ENCODE measurements at regions not wholly inside any gene's neighbourhood (a gene's known extent, or its start where the extent isn't known, plus 50 kb on each side); places are given as distances from the start of the nearest gene placed in this dataset.
"Not testable (repeated sequence)": the region's sequence is repeated elsewhere in the genome, so short reads cannot be mapped to it uniquely, and the experiment has no call there.

- DNase-seq = not testable (repeated sequence)
Observed at GRCh38 chr4:111444836-111445235, 700.4 kb upstream of the FAM241A start.

DNA sequence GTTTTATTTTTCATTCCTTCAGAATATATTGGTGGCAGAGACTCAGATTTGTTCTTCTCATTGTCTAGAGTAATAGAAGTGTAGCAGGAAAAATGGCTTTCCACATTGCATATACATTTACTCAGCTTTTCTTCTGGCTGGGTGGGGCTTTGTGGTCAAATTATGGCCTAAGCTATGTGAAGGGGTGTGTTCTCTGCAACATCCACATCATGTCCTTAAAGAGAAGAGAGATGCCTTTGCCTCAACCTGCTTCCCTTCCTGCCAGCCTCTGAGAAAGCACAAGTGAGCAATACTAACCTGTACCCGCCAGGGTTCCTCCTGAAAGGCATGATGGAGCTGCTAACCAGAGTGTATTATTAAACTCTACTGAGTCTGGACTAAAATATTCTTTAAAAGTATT, 695.6 kb upstream of the FAM241A start:
- no peak for DNase-seq

GRCh38 chr4:111450867-111451266, 694.4 kb upstream of the FAM241A start:
- no peak for DNase-seq

GRCh38 chr4:111453216-111453615, 692.0 kb upstream of the FAM241A start:
- DNase-seq = no peak

DNA sequence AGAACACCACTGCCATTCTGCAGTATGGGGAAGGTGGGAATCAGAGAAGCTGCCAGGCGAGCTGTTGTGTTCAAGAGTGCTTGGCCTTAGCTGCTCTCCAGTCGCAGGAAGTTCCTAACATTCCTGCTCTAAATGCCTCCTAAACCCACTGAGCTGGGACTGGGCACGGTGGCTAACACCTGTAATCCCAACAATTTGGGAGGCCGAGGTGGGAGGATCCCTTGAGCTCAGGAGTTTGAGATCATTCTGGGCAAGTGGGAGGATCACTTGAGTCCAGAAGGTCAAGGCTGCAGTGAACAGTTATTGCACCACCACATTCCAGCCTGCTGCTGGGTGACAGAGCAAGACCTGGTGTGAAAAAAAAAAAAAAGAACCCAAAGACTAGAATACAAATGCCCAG, 690.3 kb upstream of the FAM241A start:
- no peak for DNase-seq

DNA sequence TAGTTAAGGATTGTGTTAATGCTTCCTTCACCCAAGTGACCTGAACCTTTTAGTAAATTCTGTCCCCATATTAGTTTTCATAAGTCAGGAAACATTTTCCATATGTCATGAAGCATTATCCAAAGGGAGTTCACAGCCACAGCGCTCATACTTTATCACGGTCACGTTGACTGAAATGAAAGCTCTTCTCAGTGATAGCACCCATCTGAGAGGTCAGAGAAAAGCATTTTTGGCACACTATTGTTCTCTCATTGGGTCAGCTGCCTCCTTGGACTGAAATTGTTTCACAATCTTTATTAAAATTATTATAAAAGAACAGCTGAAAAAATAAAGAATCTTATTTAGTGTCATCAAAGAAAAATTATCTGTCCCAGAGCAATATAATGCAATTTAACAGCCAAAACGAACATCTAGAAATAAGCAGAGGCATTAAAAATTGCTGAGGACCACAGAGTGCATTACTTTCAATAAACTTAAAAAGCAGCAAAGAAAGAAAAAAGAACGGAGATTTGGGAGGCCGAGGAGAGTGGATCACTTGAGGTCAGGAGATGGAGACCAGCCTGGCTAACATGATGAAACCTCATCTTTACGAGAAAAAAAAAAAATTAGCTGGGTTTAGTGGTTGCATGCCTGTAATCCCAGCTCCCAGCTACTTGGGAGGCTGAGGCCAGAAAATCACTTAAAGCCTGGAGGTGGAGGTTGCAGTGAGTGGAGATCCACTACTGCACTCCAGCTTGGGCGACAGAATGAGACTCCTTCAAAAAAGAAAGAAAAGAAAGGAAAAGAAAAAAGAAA, 680.8 kb upstream of the FAM241A start:
- no peak for DNase-seq

GRCh38 chr4:111466811-111467604, 678.2 kb upstream of the FAM241A start:
- no peak for DNase-seq

GRCh38 chr4:111475001-111475400, 670.3 kb upstream of the FAM241A start:
- no peak for DNase-seq

GRCh38 chr4:111475666-111476065, 669.6 kb upstream of the FAM241A start:
- DNase-seq = no peak

- DNase-seq = no peak
Observed at GRCh38 chr4:111480510-111480909, 664.7 kb upstream of the FAM241A start.

DNA sequence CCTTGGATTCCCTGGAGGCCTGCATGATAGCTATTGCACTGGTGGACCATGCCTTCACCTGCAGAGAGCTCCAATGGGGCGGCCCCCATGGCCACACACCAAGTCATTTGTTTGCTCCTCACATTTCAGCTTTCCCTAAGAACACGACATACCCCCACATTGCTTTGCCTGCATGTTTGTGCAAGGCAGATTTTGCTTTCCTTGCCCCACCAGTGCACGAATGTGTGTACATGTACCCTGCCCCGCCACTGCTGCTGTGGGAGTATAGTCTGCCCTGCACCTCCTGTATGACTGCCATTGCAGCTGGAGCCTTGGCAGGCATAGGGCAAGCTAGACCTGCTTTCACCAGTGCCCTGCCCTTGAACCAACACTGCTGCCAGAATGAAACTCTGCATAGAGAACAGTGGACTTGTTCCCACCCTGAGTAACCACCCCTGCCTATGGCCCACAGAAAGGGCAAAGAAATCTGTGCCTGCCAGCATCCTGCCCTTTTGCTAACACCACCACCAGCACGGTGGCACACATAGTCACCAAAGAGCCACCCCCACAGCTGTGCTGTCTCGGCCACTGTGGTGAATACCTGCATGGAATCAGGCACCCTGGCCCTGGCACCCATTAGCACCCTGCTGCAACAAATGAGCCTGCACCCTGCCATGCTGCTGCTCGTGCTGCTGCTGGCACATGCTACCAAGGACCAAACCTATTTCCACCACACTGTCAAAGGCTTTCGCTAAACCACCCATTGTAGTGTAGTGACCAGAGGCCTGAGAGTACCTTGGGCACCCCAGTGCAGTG, 661.7 kb upstream of the FAM241A start:
- DNase-seq = no peak

DNA sequence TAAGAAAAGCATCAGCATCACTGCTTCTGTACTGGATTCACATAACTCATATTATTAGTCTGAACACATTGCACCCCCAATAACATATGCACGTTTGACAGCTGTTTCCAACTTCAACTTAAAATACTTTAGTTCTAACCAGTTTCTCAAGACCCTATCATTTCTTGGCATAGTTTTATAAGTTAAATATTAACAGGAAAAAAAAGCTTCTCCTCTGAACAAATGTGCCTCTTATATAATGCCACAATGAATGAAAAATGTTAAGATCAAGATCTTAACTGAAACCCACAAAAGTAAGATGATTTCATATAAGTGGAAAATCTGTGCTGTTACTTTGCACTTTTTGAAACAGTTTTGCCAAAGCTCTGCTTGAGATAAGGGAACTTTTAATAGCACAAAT, 652.8 kb upstream of the FAM241A start:
- DNase-seq = no peak

- no peak for DNase-seq
Observed at GRCh38 chr4:111494471-111494870, 650.8 kb upstream of the FAM241A start.

DNA sequence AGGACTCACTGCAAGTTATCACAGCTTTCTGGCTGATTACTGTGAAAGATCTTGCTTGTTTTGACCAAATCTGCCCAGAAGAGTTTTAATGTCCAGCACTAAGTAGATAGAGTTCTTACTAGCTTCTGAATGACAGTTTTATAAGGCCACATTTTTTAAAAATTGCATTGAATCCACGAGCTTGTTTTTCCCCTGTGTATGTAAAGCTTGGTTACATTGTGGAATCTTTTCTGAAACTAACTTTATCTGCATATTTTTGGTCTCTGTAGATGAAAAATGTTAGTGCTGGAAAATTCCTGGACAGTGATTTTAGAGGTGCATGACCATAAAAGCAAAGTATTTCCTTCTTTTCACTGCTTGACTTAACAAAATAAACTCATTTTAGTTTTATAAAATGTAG, 650.3 kb upstream of the FAM241A start:
- no peak for DNase-seq

GRCh38 chr4:111499291-111499690, 646.0 kb upstream of the FAM241A start:
- no peak for DNase-seq

GRCh38 chr4:111499706-111500105, 645.5 kb upstream of the FAM241A start:
- no peak for DNase-seq

DNA sequence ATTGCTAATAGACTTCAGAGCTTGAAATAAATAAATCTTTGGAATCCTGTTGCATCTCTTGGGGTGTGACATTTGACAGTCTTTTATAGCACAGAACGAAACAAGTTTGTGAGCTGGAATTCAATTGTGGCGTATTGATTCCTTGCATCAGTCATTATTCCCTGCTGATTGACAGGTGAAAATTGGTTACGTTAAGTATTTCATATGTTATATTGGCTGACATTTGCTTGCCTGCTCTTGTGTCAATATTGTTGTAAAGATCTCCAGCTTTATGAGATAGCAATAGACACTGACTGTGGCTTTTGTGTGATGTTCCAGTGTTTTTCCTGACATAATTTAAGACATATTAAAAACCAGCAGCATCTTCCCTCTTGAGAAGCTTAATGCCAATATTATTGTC, 644.4 kb upstream of the FAM241A start:
- DNase-seq = no peak

- DNase-seq = no peak
Observed at GRCh38 chr4:111501946-111502345, 643.3 kb upstream of the FAM241A start.

DNA sequence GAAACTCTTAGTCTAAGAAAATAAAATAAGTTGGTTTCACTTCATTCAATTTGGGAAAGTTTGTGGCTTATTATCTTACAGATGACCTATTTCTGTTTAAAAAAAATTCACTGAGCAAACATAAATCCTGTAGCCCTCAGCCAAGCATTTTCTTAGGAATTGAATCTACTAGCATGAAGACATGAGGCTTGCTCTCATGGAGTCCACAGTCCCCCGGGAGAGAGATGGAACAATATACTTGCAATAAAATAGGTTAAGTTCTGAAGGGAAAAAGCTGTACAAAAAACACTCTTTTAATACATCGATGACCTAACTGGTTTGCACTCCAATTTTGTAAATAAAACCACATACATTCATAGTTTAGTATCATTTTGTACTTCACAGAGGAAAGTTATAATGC, 642.6 kb upstream of the FAM241A start:
- no peak for DNase-seq

- no peak for DNase-seq
Observed at GRCh38 chr4:111506706-111507105, 638.5 kb upstream of the FAM241A start.

- DNase-seq = no peak
Observed at GRCh38 chr4:111510535-111510934, 634.7 kb upstream of the FAM241A start.

GRCh38 chr4:111512081-111512783, 633.0 kb upstream of the FAM241A start:
- DNase-seq = no peak

DNA sequence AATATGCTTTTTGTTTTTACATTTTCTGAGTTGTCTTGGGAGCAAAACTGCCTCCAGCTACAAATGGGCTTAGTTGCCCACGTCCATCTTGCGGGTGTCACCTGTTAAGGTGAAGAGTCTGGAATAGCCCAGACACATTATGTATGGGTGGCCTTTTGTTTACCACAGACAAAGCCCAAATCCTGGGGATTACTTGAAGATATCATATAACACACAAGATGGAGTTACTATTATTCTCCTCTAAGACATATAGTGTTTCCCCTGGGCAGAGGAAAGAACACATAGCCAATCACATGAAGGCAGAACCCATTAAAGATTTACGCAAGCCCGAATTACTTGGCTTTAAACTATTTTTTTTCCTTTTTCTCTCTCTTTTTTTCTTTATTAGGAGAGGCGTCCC, 625.6 kb upstream of the FAM241A start:
- DNase-seq = no peak

All from CD4-positive, alpha-beta T cell treated with Interleukin-17A for 4 hours (primary cell).